GM18498 (cell line): ENCODE measurements at regions not wholly inside any gene's neighbourhood (a gene's known extent, or its start where the extent isn't known, plus 50 kb on each side); places are given as distances from the start of the nearest gene placed in this dataset.
"Not testable (repeated sequence)": the region's sequence is repeated elsewhere in the genome, so short reads cannot be mapped to it uniquely, and the experiment has no call there.

ENCODE experiments used
- ATAC-seq: cut with Tn5 transposase; IDR thresholded peaks from one replicate; pipeline ENCODE4 v1.9.1; 2021; ENCODE audit warnings: mild to moderate bottlenecking, moderate library complexity; ENCODE audit not compliant: unreplicated experiment

DNA sequence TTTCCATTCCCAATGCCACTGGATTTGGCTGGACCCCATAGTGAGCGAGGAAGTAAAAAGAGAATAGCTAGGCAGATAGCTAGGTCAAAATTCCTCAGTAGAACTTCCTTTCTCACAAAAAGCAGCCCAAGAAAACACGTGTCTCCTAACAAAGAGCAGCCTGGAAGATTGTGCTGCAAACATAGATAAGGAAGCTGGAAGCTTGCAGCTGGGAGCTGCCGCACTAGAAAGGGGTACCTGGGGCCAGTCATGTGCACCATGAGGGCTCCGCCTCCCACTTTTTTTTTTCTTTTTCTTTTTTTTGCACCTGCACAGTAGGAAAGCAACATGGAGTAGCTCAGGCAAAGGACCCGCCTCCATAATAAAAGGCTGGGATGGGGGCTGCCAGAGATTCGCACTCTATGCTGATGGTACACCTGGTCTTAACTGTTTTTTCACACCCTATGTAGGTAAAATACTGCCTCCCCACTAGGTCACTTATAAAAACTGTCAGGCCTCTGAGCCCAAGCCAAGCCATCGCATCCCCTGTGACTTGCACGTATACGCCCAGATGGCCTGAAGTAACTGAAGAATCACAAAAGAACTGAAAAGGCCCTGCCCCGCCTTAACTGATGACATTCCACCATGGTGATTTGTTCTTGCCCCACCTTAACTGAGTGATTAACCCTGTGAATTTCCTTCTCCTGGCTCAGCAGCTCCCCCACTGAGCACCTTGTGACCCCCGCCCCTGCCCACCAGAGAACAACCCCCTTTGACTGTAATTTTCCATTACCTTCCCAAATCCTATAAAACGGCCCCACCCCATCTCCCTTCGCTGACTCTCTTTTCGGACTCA, 521.6 kb downstream of the IRS2 start:
- not testable (repeated sequence) for ATAC-seq

DNA sequence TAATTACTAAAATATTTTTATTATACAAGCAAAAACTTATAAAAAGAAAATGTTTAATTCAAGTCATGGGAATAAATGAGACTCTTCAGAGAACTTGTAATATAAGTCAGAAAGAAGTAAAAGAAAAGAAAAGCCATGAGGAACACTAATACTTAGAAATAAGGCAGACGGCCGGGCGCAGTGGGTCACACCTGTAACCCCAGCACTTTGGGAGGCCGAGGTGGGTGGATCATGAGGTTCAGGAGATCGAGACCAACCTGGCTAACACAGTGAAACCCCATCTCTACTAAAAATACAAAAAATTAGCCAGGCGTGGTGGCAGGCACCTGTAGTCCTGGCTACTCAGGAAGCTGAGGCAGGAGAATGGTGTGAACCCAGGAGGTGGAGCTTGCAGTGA, 528.6 kb downstream of the IRS2 start:
- ATAC-seq, result not testable (repeated sequence)
